ENCODE measurements at regions not wholly inside any gene's neighbourhood (a gene's known extent, or its start where the extent isn't known, plus 50 kb on each side); places are given as distances from the start of the nearest gene placed in this dataset.

GRCh38 chr14:106390947-106391346 is 864.6 kb downstream of the TMEM121 start:
- Histone ChIP-seq H3K4me1 (ENCODE audit: control insufficient read depth, extremely low read depth, insufficient read depth, low read length) (no peaks in the 10 kb centered on the region), H2AFZ (ENCODE audit: low read length) (no peak overlapping the region), H3K4me2 (ENCODE audit: extremely low read depth, insufficient read depth, low read length) (no peak overlapping the region), H3K27ac (ENCODE audit: insufficient read depth, low read length) (no peak overlapping the region), H3K36me3 (ENCODE audit: control insufficient read depth, insufficient read depth, low read length) (no peaks in the 10 kb centered on the region), H3K9ac (ENCODE audit: insufficient read depth, low read length) (no peak overlapping the region), H3K4me3 (replicated peaks in 1 of 4; ENCODE audit: control extremely low read depth in 1 of 4, insufficient read depth in 1 of 4, low read depth in 3 of 4, low read length in 4 of 4) (no peak overlapping the region), H3K27me3 (ENCODE audit: control insufficient read depth, insufficient read depth, low read length) (no peaks in the 10 kb centered on the region), H4K20me1 (ENCODE audit: control insufficient read depth, extremely low read depth, insufficient read depth, low read length) (no peaks in the 10 kb centered on the region), H3K9me3 (ENCODE audit: control insufficient read depth, insufficient read depth, low read depth, low read length) (no peaks in the 10 kb centered on the region), H3K79me2 (ENCODE audit: control insufficient read depth, insufficient read depth, low read length) (no peaks in the 10 kb centered on the region)
- no peak for DNase-seq (ENCODE audit: low read depth in 2 of 2)
- TF ChIP-seq EZH2 (IDR thresholded peaks at IDR 0.05; ENCODE audit: low read length, missing control alignments) (no peak), CTCF (conservative IDR thresholded peaks at IDR 0.05 in 1 of 2, IDR thresholded peaks at IDR 0.05 in 1 of 2; ENCODE audit: low read depth in 1 of 2, low read length in 2 of 2) (no peak)

- Histone ChIP-seq H4K20me1 (ENCODE audit: control insufficient read depth, extremely low read depth, insufficient read depth, low read length) (no peaks in the 10 kb centered on the region), H3K4me1 (ENCODE audit: control insufficient read depth, extremely low read depth, insufficient read depth, low read length) (no peaks in the 10 kb centered on the region), H3K27ac (ENCODE audit: insufficient read depth, low read length) (no peak overlapping the region), H3K79me2 (ENCODE audit: control insufficient read depth, insufficient read depth, low read length) (no peaks in the 10 kb centered on the region), H3K9ac (ENCODE audit: insufficient read depth, low read length) (no peak overlapping the region), H3K36me3 (ENCODE audit: control insufficient read depth, insufficient read depth, low read length) (no peaks in the 10 kb centered on the region), H3K4me3 (replicated peaks in 1 of 4; ENCODE audit: control extremely low read depth in 1 of 4, insufficient read depth in 1 of 4, low read depth in 3 of 4, low read length in 4 of 4) (no peak overlapping the region), H3K27me3 (ENCODE audit: control insufficient read depth, insufficient read depth, low read length) (no peaks in the 10 kb centered on the region), H3K9me3 (ENCODE audit: control insufficient read depth, insufficient read depth, low read depth, low read length) (no peaks in the 10 kb centered on the region), H2AFZ (ENCODE audit: low read length) (no peak overlapping the region), H3K4me2 (ENCODE audit: extremely low read depth, insufficient read depth, low read length) (no peak overlapping the region)
- no peak for DNase-seq (ENCODE audit: low read depth in 2 of 2)
- TF ChIP-seq CTCF (conservative IDR thresholded peaks at IDR 0.05 in 1 of 2, IDR thresholded peaks at IDR 0.05 in 1 of 2; ENCODE audit: low read depth in 1 of 2, low read length in 2 of 2) (no peak), EZH2 (IDR thresholded peaks at IDR 0.05; ENCODE audit: low read length, missing control alignments) (no peak)
Measured at GRCh38 chr14:106393742-106394141, 867.4 kb downstream of the TMEM121 start.

- no peaks in the 10 kb centered on the region for H4K20me1 ChIP-seq (ENCODE audit: control insufficient read depth, extremely low read depth, insufficient read depth, low read length)
- H3K79me2 ChIP-seq (ENCODE audit: control insufficient read depth, insufficient read depth, low read length), result no peaks in the 10 kb centered on the region
- no peak overlapping the region for H2AFZ ChIP-seq (ENCODE audit: low read length)
- no peak overlapping the region for H3K4me3 ChIP-seq (replicated peaks in 1 of 4; ENCODE audit: control extremely low read depth in 1 of 4, insufficient read depth in 1 of 4, low read depth in 3 of 4, low read length in 4 of 4)
- no peaks in the 10 kb centered on the region for H3K36me3 ChIP-seq (ENCODE audit: control insufficient read depth, insufficient read depth, low read length)
- H3K27me3 ChIP-seq (ENCODE audit: control insufficient read depth, insufficient read depth, low read length), result no peaks in the 10 kb centered on the region
- no peak for DNase-seq (ENCODE audit: low read depth in 2 of 2)
- no peak overlapping the region for H3K9ac ChIP-seq (ENCODE audit: insufficient read depth, low read length)
- TF ChIP-seq CTCF (conservative IDR thresholded peaks at IDR 0.05 in 1 of 2, IDR thresholded peaks at IDR 0.05 in 1 of 2; ENCODE audit: low read depth in 1 of 2, low read length in 2 of 2) (no peak), EZH2 (IDR thresholded peaks at IDR 0.05; ENCODE audit: low read length, missing control alignments) (no peak)
- H3K4me2 ChIP-seq (ENCODE audit: extremely low read depth, insufficient read depth, low read length), result no peak overlapping the region
- H3K27ac ChIP-seq (ENCODE audit: insufficient read depth, low read length), result no peak overlapping the region
- H3K9me3 ChIP-seq (ENCODE audit: control insufficient read depth, insufficient read depth, low read depth, low read length), result no peaks in the 10 kb centered on the region
- H3K4me1 ChIP-seq (ENCODE audit: control insufficient read depth, extremely low read depth, insufficient read depth, low read length), result no peaks in the 10 kb centered on the region
Measured at GRCh38 chr14:106395456-106396050, 869.2 kb downstream of the TMEM121 start.
